Astrocyte (in vitro differentiated cells and primary cell): ENCODE measurements at regions not wholly inside any gene's neighbourhood (a gene's known extent, or its start where the extent isn't known, plus 50 kb on each side); places are given as distances from the start of the nearest gene placed in this dataset.

Experiments
- DNase-seq: peaks from one replicate; pipeline ENCODE4 v3.0.0-alpha.2; 2010; ENCODE audit warnings: low read depth
- FAIRE-seq: peaks from 2 replicates; lab custom pipeline; 2011; peaks lifted over from hg19 to GRCh38; lab: Jason Lieb, UNC
- H2AFZ ChIP-seq: 2 replicates; pipeline ENCODE4 v1.6.0; 2012; ENCODE audit warnings: low read depth, low read length, inconsistent platforms
- H3K27ac ChIP-seq: 2 replicates; pipeline ENCODE4 v1.5.1; 2011; ENCODE audit warnings: low read depth, low read length, inconsistent platforms
- H3K27me3 ChIP-seq: 2 replicates; pipeline ENCODE4 v1.6.0; 2011; ENCODE audit warnings: low read length, inconsistent platforms; ENCODE audit not compliant: insufficient read depth
- H3K36me3 ChIP-seq: 2 replicates; pipeline ENCODE4 v1.5.1; 2011; ENCODE audit warnings: low read length, inconsistent platforms; ENCODE audit not compliant: insufficient read depth
- H3K4me1 ChIP-seq: 2 replicates; pipeline ENCODE4 v1.5.1; 2011; ENCODE audit warnings: low read length, inconsistent platforms; ENCODE audit not compliant: insufficient read depth
- H3K4me2 ChIP-seq: 2 replicates; pipeline ENCODE4 v1.6.0; 2012; ENCODE audit warnings: low read length, inconsistent platforms
- H3K4me3 ChIP-seq: 2 replicates; pipeline ENCODE4 v1.5.1; 2011; ENCODE audit warnings: low read depth, mild to moderate bottlenecking, low read length, inconsistent platforms; ENCODE audit not compliant: insufficient read depth
- H3K79me2 ChIP-seq: 2 replicates; pipeline ENCODE4 v1.6.0; 2012; ENCODE audit warnings: mild to moderate bottlenecking, low read length, inconsistent platforms; ENCODE audit not compliant: insufficient read depth
- H3K9ac ChIP-seq: 2 replicates; pipeline ENCODE4 v1.6.0; 2012; ENCODE audit warnings: mild to moderate bottlenecking, low read length, inconsistent platforms
- H3K9me3 ChIP-seq: 2 replicates; pipeline ENCODE4 v1.5.1; 2012; ENCODE audit warnings: low read depth, mild to moderate bottlenecking, low read length, inconsistent platforms; ENCODE audit not compliant: insufficient read depth
- H4K20me1 ChIP-seq: 2 replicates; pipeline ENCODE4 v1.6.0; 2012; ENCODE audit warnings: low read length, inconsistent platforms; ENCODE audit not compliant: insufficient read depth
- H3K27ac Mint-ChIP-seq: one replicate; pipeline ENCODE4 v1.8.0; 2021; ENCODE audit warnings: mild to moderate bottlenecking, mixed read lengths; ENCODE audit not compliant: unreplicated experiment
- H3K27me3 Mint-ChIP-seq: one replicate; pipeline ENCODE4 v1.8.0; 2021; ENCODE audit warnings: low read depth, mixed read lengths; ENCODE audit not compliant: unreplicated experiment
- H3K36me3 Mint-ChIP-seq: one replicate; pipeline ENCODE4 v1.8.0; 2021; ENCODE audit warnings: low read depth, mixed read lengths; ENCODE audit not compliant: unreplicated experiment
- H3K4me1 Mint-ChIP-seq: one replicate; pipeline ENCODE4 v1.8.0; 2021; ENCODE audit warnings: low read depth, mixed read lengths; ENCODE audit not compliant: unreplicated experiment
- H3K4me3 Mint-ChIP-seq: one replicate; pipeline ENCODE4 v1.8.0; 2021; ENCODE audit warnings: mild to moderate bottlenecking, moderate library complexity, mixed read lengths; ENCODE audit not compliant: unreplicated experiment
- H3K9me3 Mint-ChIP-seq: one replicate; pipeline ENCODE4 v1.8.0; 2021; ENCODE audit warnings: mild to moderate bottlenecking, mixed read lengths; ENCODE audit not compliant: unreplicated experiment
- EZH2 ChIP-seq: IDR thresholded peaks from 2 replicates; pipeline ENCODE4 v1.6.1; 2012; ENCODE audit warnings: mild to moderate bottlenecking, low read length, inconsistent platforms; ENCODE audit not compliant: insufficient read depth
- TF ChIP-seq, protein P1 (sequence below): IDR thresholded peaks from 2 replicates; pipeline ENCODE4 v1.5.1; 2011; ENCODE audit warnings: low read depth, mild to moderate bottlenecking, inconsistent platforms, low read length, moderate library complexity; ENCODE audit not compliant: insufficient read depth

DNA sequence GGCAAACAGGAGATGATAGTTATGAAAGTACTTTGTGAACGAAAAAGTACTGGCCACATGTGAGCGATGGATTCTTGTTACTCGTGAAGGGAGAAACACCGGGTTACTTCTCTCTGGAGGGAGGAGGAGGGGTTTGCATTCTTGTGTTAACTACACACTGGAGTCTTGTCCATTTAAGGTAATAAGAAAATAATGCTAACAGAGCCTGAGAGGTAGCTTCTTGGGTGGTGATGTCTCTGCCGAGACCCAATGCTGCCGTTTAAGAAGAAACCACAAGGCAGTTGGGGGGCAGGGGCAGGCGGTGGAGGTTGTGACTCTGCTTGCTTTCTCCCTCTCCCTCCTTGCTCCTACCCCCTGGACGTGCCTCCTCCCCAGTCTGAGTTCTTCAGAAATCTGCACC, 100.9 kb upstream of the ROPN1 start:
- no peaks in the 10 kb centered on the region for H3K27me3 ChIP-seq
- peak overlapping the region; percentile 92 for H3K27ac Mint-ChIP-seq
- H3K27me3 Mint-ChIP-seq: no peaks in the 10 kb centered on the region
- H3K36me3 ChIP-seq: no peaks in the 10 kb centered on the region
- H3K4me2 ChIP-seq: peak overlapping the region; percentile 56
- H4K20me1 ChIP-seq: no peaks in the 10 kb centered on the region
- no peaks in the 10 kb centered on the region for H3K79me2 ChIP-seq
- H3K4me3 Mint-ChIP-seq: peak overlapping the region; percentile 31
- FAIRE-seq (no peak), DNase-seq (peak; percentile 84)
- TF ChIP-seq EZH2: no peak
- TF ChIP-seq, protein P1, sequence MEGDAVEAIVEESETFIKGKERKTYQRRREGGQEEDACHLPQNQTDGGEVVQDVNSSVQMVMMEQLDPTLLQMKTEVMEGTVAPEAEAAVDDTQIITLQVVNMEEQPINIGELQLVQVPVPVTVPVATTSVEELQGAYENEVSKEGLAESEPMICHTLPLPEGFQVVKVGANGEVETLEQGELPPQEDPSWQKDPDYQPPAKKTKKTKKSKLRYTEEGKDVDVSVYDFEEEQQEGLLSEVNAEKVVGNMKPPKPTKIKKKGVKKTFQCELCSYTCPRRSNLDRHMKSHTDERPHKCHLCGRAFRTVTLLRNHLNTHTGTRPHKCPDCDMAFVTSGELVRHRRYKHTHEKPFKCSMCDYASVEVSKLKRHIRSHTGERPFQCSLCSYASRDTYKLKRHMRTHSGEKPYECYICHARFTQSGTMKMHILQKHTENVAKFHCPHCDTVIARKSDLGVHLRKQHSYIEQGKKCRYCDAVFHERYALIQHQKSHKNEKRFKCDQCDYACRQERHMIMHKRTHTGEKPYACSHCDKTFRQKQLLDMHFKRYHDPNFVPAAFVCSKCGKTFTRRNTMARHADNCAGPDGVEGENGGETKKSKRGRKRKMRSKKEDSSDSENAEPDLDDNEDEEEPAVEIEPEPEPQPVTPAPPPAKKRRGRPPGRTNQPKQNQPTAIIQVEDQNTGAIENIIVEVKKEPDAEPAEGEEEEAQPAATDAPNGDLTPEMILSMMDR: no peak
- H3K9me3 Mint-ChIP-seq: peaks cover 5% of the 10 kb centered on the region
- peak overlapping the region; percentile 35 for H3K9ac ChIP-seq
- H3K4me1 ChIP-seq: peaks cover 18% of the 10 kb centered on the region
- H2AFZ ChIP-seq: peak overlapping the region; percentile 18
- H3K4me1 Mint-ChIP-seq: peaks cover 61% of the 10 kb centered on the region
- no peak overlapping the region for H3K4me3 ChIP-seq
- H3K27ac ChIP-seq: peak overlapping the region; percentile 36
- H3K36me3 Mint-ChIP-seq: peaks cover 27% of the 10 kb centered on the region
- no peaks in the 10 kb centered on the region for H3K9me3 ChIP-seq

DNA sequence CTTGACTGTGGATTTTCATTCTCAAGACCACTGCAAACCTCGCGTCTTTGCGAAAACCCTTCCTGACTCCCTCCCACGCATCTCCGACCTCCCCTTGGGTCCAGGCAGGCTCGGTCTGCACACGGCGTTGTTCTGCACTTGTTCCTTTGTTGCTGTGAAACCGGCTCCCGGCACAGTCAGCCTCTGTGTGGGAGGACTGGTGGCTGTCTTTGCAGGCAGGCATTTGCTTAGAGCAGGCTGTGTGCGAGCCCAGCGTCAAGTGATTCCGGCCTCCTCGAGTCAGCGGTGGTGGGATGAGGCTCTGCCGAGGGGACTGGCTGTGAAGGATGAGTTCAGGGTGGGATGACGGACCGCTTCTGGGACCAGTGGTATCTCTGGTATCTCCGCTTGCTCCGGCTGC, 102.6 kb upstream of the ROPN1 start:
- Mint-ChIP-seq H3K27me3 (no peaks in the 10 kb centered on the region), H3K9me3 (peaks cover 5% of the 10 kb centered on the region), H3K36me3 (peaks cover 21% of the 10 kb centered on the region), H3K4me1 (peaks cover 60% of the 10 kb centered on the region), H3K4me3 (peak overlapping the region; percentile 61), H3K27ac (peak overlapping the region; percentile 54)
- TF ChIP-seq, protein P1: no peak
- TF ChIP-seq EZH2: no peak
- Histone ChIP-seq H3K4me3 (no peak overlapping the region), H3K4me1 (peaks cover 24% of the 10 kb centered on the region), H3K9ac (no peak overlapping the region), H3K79me2 (no peaks in the 10 kb centered on the region), H3K27ac (no peak overlapping the region), H3K36me3 (no peaks in the 10 kb centered on the region), H3K4me2 (no peak overlapping the region), H4K20me1 (no peaks in the 10 kb centered on the region), H2AFZ (no peak overlapping the region), H3K27me3 (no peaks in the 10 kb centered on the region), H3K9me3 (no peaks in the 10 kb centered on the region)
- peak; percentile 34 for DNase-seq
- FAIRE-seq: no peak

DNA sequence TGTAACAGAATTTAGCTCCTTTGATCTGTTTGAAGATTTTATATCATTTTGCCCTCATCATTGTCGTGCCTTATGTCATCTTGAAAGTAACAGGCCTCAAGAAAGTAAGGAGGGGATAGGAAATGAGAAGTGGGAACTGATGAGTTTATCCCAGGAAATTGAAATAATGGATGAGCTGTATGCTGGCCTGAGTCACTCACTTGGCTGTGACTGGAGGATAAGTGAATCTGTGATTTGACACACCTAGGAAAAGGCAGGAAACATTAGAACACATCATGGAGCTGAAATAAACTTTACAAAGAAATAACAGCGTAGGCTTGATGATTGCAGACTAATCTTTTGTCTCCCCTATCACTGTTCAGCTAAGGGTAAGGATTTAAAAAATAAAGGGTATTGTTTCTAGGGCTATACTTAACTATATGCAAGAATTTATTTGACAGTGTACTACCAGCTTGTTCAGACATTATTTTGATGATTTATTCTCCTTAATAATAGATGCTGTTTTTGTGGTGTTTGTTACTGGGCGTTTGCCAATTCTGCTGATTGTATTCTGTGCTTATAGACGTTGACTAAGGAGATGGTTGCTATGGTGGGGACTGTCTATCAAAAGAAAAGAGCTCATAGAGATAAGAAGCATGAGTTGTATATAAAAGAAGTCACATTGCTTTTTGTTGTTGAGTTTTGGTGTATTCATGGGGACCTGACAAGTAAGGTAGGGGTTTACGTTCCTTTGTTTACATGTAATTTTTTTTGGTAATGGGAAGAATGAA, 105.6 kb upstream of the ROPN1 start:
- Histone ChIP-seq H3K27me3 (no peaks in the 10 kb centered on the region), H3K4me3 (no peak overlapping the region), H3K9me3 (no peaks in the 10 kb centered on the region), H3K27ac (no peak overlapping the region), H3K9ac (no peak overlapping the region), H3K36me3 (no peaks in the 10 kb centered on the region), H3K4me2 (peak overlapping the region; percentile 1), H4K20me1 (no peaks in the 10 kb centered on the region), H3K4me1 (peaks cover 18% of the 10 kb centered on the region), H2AFZ (no peak overlapping the region), H3K79me2 (no peaks in the 10 kb centered on the region)
- Mint-ChIP-seq H3K9me3 (no peaks in the 10 kb centered on the region), H3K27ac (peak overlapping the region; percentile 13), H3K27me3 (no peaks in the 10 kb centered on the region), H3K36me3 (peaks cover 7% of the 10 kb centered on the region), H3K4me3 (no peak overlapping the region), H3K4me1 (peaks cover 37% of the 10 kb centered on the region)
- TF ChIP-seq, protein P1: no peak
- no peak for TF ChIP-seq EZH2
- DNase-seq (peak; percentile 40), FAIRE-seq (no peak)
